ENCODE measurements at regions not wholly inside any gene's neighbourhood (a gene's known extent, or its start where the extent isn't known, plus 50 kb on each side); places are given as distances from the start of the nearest gene placed in this dataset.
"Not testable (repeated sequence)": the region's sequence is repeated elsewhere in the genome, so short reads cannot be mapped to it uniquely, and the experiment has no call there.

- no peaks in the 10 kb centered on the region for H3K79me2 ChIP-seq (ENCODE audit: control insufficient read depth, insufficient read depth, low read length)
- no peaks in the 10 kb centered on the region for H3K79me1 ChIP-seq (ENCODE audit: low read length)
- H3K9ac ChIP-seq (ENCODE audit: low read length), result no peak overlapping the region
- no peaks in the 10 kb centered on the region for H3K27me3 ChIP-seq (ENCODE audit: insufficient read depth, low read length, poor library complexity)
- no peak overlapping the region for H3K4me3 ChIP-seq (ENCODE audit: low read length)
- H4K8ac ChIP-seq (ENCODE audit: low read depth, low read length), result no peak overlapping the region
- H4K5ac ChIP-seq (ENCODE audit: low read length), result no peak overlapping the region
- H3K27ac ChIP-seq (ENCODE audit: low read depth, low read length), result no peak overlapping the region
- no peak overlapping the region for H2BK5ac ChIP-seq (ENCODE audit: low read length)
- no peak overlapping the region for H2BK15ac ChIP-seq (replicated peaks; ENCODE audit: low read depth)
- H3K23ac ChIP-seq (ENCODE audit: low read length), result no peak overlapping the region
- H3K4me2 ChIP-seq (ENCODE audit: low read length), result no peak overlapping the region
- H2BK120ac ChIP-seq (ENCODE audit: low read depth, low read length), result no peak overlapping the region
- DNase-seq, result no peak
- no peaks in the 10 kb centered on the region for H3K36me3 ChIP-seq (ENCODE audit: control insufficient read depth, insufficient read depth, low read length)
- H3K18ac ChIP-seq (ENCODE audit: low read length), result no peak overlapping the region
- H2AK5ac ChIP-seq (ENCODE audit: low read length), result no peak overlapping the region
- no peak overlapping the region for H3K4ac ChIP-seq (ENCODE audit: low read depth, low read length)
- H3K56ac ChIP-seq (ENCODE audit: low read length), result no peak overlapping the region
- no CpG with 5 or more reads among the region's 3 CpGs for WGBS (ENCODE audit: extremely low coverage, insufficient coverage, low lambda C conversion rate)
- H3K4me1 ChIP-seq (ENCODE audit: control insufficient read depth, low read depth, low read length), result no peaks in the 10 kb centered on the region
Observed at GRCh38 chr3:177629276-177629675, 432.0 kb upstream of the TBL1XR1 start.

- Histone ChIP-seq H3K27me3 (ENCODE audit: insufficient read depth, low read length, poor library complexity) (no peaks in the 10 kb centered on the region), H3K4ac (ENCODE audit: low read depth, low read length) (no peak overlapping the region), H3K56ac (ENCODE audit: low read length) (no peak overlapping the region), H3K27ac (ENCODE audit: low read depth, low read length) (no peak overlapping the region), H3K9ac (ENCODE audit: low read length) (no peak overlapping the region), H2BK120ac (ENCODE audit: low read depth, low read length) (no peak overlapping the region), H4K8ac (ENCODE audit: low read depth, low read length) (no peak overlapping the region), H2BK15ac (replicated peaks; ENCODE audit: low read depth) (no peak overlapping the region), H2AK5ac (ENCODE audit: low read length) (no peak overlapping the region), H2BK5ac (ENCODE audit: low read length) (no peak overlapping the region), H4K5ac (ENCODE audit: low read length) (no peak overlapping the region), H3K79me2 (ENCODE audit: control insufficient read depth, insufficient read depth, low read length) (no peaks in the 10 kb centered on the region), H3K4me3 (ENCODE audit: low read length) (no peak overlapping the region), H3K4me1 (ENCODE audit: control insufficient read depth, low read depth, low read length) (no peaks in the 10 kb centered on the region), H3K4me2 (ENCODE audit: low read length) (no peak overlapping the region), H3K36me3 (ENCODE audit: control insufficient read depth, insufficient read depth, low read length) (no peaks in the 10 kb centered on the region), H3K23ac (ENCODE audit: low read length) (no peak overlapping the region), H3K18ac (ENCODE audit: low read length) (no peak overlapping the region), H3K79me1 (ENCODE audit: low read length) (no peaks in the 10 kb centered on the region)
- DNase-seq, result no peak
- no CpG with 5 or more reads among the region's 5 CpGs for WGBS (ENCODE audit: extremely low coverage, insufficient coverage, low lambda C conversion rate)
Observed at GRCh38 chr3:177633671-177634207, 436.5 kb upstream of the TBL1XR1 start.

- not testable (repeated sequence) for H2BK15ac ChIP-seq (replicated peaks; ENCODE audit: low read depth); H3K27ac ChIP-seq (ENCODE audit: low read depth, low read length); H3K18ac ChIP-seq (ENCODE audit: low read length); H3K9ac ChIP-seq (ENCODE audit: low read length); H2BK5ac ChIP-seq (ENCODE audit: low read length); H3K79me1 ChIP-seq (ENCODE audit: low read length); H3K56ac ChIP-seq (ENCODE audit: low read length); H3K4me2 ChIP-seq (ENCODE audit: low read length); H3K4me3 ChIP-seq (ENCODE audit: low read length); H2AK5ac ChIP-seq (ENCODE audit: low read length); H3K4me1 ChIP-seq (ENCODE audit: control insufficient read depth, low read depth, low read length); H3K23ac ChIP-seq (ENCODE audit: low read length); H3K36me3 ChIP-seq (ENCODE audit: control insufficient read depth, insufficient read depth, low read length); H4K8ac ChIP-seq (ENCODE audit: low read depth, low read length); H3K79me2 ChIP-seq (ENCODE audit: control insufficient read depth, insufficient read depth, low read length); H4K5ac ChIP-seq (ENCODE audit: low read length); H3K4ac ChIP-seq (ENCODE audit: low read depth, low read length); H3K27me3 ChIP-seq (ENCODE audit: insufficient read depth, low read length, poor library complexity); DNase-seq; H2BK120ac ChIP-seq (ENCODE audit: low read depth, low read length)
- no CpG with 5 or more reads among the region's 3 CpGs for WGBS (ENCODE audit: extremely low coverage, insufficient coverage, low lambda C conversion rate)
Observed at GRCh38 chr3:177635601-177636106, 438.4 kb upstream of the TBL1XR1 start.

- Histone ChIP-seq H2AK5ac (ENCODE audit: low read length) (no peak overlapping the region), H2BK120ac (ENCODE audit: low read depth, low read length) (no peak overlapping the region), H3K4me3 (ENCODE audit: low read length) (no peak overlapping the region), H3K27me3 (ENCODE audit: insufficient read depth, low read length, poor library complexity) (no peaks in the 10 kb centered on the region), H3K23ac (ENCODE audit: low read length) (no peak overlapping the region), H2BK15ac (replicated peaks; ENCODE audit: low read depth) (no peak overlapping the region), H3K4me2 (ENCODE audit: low read length) (no peak overlapping the region), H3K4ac (ENCODE audit: low read depth, low read length) (no peak overlapping the region), H4K8ac (ENCODE audit: low read depth, low read length) (no peak overlapping the region), H3K27ac (ENCODE audit: low read depth, low read length) (no peak overlapping the region), H3K79me2 (ENCODE audit: control insufficient read depth, insufficient read depth, low read length) (no peaks in the 10 kb centered on the region), H3K9ac (ENCODE audit: low read length) (no peak overlapping the region), H3K18ac (ENCODE audit: low read length) (no peak overlapping the region), H3K79me1 (ENCODE audit: low read length) (no peaks in the 10 kb centered on the region), H2BK5ac (ENCODE audit: low read length) (no peak overlapping the region), H3K56ac (ENCODE audit: low read length) (no peak overlapping the region), H3K4me1 (ENCODE audit: control insufficient read depth, low read depth, low read length) (no peaks in the 10 kb centered on the region), H4K5ac (ENCODE audit: low read length) (no peak overlapping the region), H3K36me3 (ENCODE audit: control insufficient read depth, insufficient read depth, low read length) (no peaks in the 10 kb centered on the region)
- DNase-seq, result peak; percentile 33
- no CpG with 5 or more reads among the region's 8 CpGs for WGBS (ENCODE audit: extremely low coverage, insufficient coverage, low lambda C conversion rate)
Observed at GRCh38 chr3:177640319-177640965, 443.2 kb upstream of the TBL1XR1 start.

GRCh38 chr3:177641206-177641605, 443.9 kb upstream of the TBL1XR1 start:
- no peaks in the 10 kb centered on the region for H3K79me2 ChIP-seq (ENCODE audit: control insufficient read depth, insufficient read depth, low read length)
- no peak overlapping the region for H3K27ac ChIP-seq (ENCODE audit: low read depth, low read length)
- H3K4me1 ChIP-seq (ENCODE audit: control insufficient read depth, low read depth, low read length), result no peaks in the 10 kb centered on the region
- no peak for DNase-seq
- H3K23ac ChIP-seq (ENCODE audit: low read length), result no peak overlapping the region
- no peak overlapping the region for H4K8ac ChIP-seq (ENCODE audit: low read depth, low read length)
- H3K56ac ChIP-seq (ENCODE audit: low read length), result no peak overlapping the region
- H3K79me1 ChIP-seq (ENCODE audit: low read length), result no peaks in the 10 kb centered on the region
- no peak overlapping the region for H2BK5ac ChIP-seq (ENCODE audit: low read length)
- no peak overlapping the region for H2BK15ac ChIP-seq (replicated peaks; ENCODE audit: low read depth)
- H2BK120ac ChIP-seq (ENCODE audit: low read depth, low read length), result no peak overlapping the region
- H3K36me3 ChIP-seq (ENCODE audit: control insufficient read depth, insufficient read depth, low read length), result no peaks in the 10 kb centered on the region
- WGBS (ENCODE audit: extremely low coverage, insufficient coverage, low lambda C conversion rate), result no CpG with 5 or more reads among the region's 1 CpG
- H3K27me3 ChIP-seq (ENCODE audit: insufficient read depth, low read length, poor library complexity), result no peaks in the 10 kb centered on the region
- H3K4me3 ChIP-seq (ENCODE audit: low read length), result no peak overlapping the region
- H2AK5ac ChIP-seq (ENCODE audit: low read length), result no peak overlapping the region
- no peak overlapping the region for H3K4ac ChIP-seq (ENCODE audit: low read depth, low read length)
- no peak overlapping the region for H3K18ac ChIP-seq (ENCODE audit: low read length)
- no peak overlapping the region for H4K5ac ChIP-seq (ENCODE audit: low read length)
- no peak overlapping the region for H3K4me2 ChIP-seq (ENCODE audit: low read length)
- H3K9ac ChIP-seq (ENCODE audit: low read length), result no peak overlapping the region

Measured in mesendoderm (in vitro differentiated cells).